ENCODE measurements at regions not wholly inside any gene's neighbourhood (a gene's known extent, or its start where the extent isn't known, plus 50 kb on each side); places are given as distances from the start of the nearest gene placed in this dataset.

DNA sequence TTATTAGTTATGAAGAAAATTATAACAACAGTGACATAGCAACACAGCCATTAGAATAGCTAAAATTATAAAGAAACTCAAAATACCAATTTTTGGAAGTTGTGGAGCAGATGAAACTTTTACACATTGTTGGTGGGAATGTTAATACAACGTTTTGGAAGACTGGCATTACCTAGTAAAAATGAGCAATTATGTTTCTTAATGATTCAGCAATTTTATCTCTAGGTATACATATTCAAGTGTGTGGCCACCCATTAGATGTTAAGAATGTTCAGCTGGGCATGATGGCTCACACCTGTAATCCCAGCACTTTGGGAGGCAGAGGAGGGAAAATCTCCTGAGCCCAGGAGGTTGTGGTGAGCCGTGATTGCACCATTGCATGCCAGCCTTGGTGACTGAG lies 78.8 kb downstream of the INSIG2 start:
- Histone ChIP-seq H3K9me3 (ENCODE audit: control insufficient read depth, insufficient read depth, low read length) (no peaks in the 10 kb centered on the region; the same call in 1 of the 2 replicates), H3K9me2 (replicated peaks; ENCODE audit: control insufficient read depth, low read length) (no peaks in the 10 kb centered on the region), H3F3A (ENCODE audit: control insufficient read depth, insufficient read depth) (no peaks in the 10 kb centered on the region), H3K27me3 (ENCODE audit: control insufficient read depth, low read length) (no peaks in the 10 kb centered on the region), H3K4me1 (ENCODE audit: control insufficient read depth, low read length) (no peaks in the 10 kb centered on the region), H3K36me3 (ENCODE audit: control insufficient read depth, low read length) (no peaks in the 10 kb centered on the region), H4K20me1 (ENCODE audit: control insufficient read depth, insufficient read depth, low read depth, low read length) (no peaks in the 10 kb centered on the region), H3K27ac (ENCODE audit: low read depth, low read length) (no peak overlapping the region), H3K79me2 (ENCODE audit: control insufficient read depth, low read length) (no peaks in the 10 kb centered on the region), H3K4me3 (ENCODE audit: low read length) (no peak overlapping the region), H3K4me2 (ENCODE audit: low read length) (no peak overlapping the region)
- no peak for TF ChIP-seq EZH2phosphoT487 (IDR thresholded peaks at IDR 0.05; ENCODE audit: borderline replicate concordance, low read length)
- TF ChIP-seq, protein P1, sequence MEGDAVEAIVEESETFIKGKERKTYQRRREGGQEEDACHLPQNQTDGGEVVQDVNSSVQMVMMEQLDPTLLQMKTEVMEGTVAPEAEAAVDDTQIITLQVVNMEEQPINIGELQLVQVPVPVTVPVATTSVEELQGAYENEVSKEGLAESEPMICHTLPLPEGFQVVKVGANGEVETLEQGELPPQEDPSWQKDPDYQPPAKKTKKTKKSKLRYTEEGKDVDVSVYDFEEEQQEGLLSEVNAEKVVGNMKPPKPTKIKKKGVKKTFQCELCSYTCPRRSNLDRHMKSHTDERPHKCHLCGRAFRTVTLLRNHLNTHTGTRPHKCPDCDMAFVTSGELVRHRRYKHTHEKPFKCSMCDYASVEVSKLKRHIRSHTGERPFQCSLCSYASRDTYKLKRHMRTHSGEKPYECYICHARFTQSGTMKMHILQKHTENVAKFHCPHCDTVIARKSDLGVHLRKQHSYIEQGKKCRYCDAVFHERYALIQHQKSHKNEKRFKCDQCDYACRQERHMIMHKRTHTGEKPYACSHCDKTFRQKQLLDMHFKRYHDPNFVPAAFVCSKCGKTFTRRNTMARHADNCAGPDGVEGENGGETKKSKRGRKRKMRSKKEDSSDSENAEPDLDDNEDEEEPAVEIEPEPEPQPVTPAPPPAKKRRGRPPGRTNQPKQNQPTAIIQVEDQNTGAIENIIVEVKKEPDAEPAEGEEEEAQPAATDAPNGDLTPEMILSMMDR (IDR thresholded peaks at IDR 0.05; ENCODE audit: low read depth, low read length, poor library complexity, severe bottlenecking) = no peak

- no peaks in the 10 kb centered on the region for H3K36me3 ChIP-seq (ENCODE audit: control insufficient read depth, low read length)
- no peaks in the 10 kb centered on the region for H4K20me1 ChIP-seq (ENCODE audit: control insufficient read depth, insufficient read depth, low read depth, low read length)
- TF ChIP-seq EZH2phosphoT487 (IDR thresholded peaks at IDR 0.05; ENCODE audit: borderline replicate concordance, low read length) = no peak
- TF ChIP-seq, protein P1 (IDR thresholded peaks at IDR 0.05; ENCODE audit: low read depth, low read length, poor library complexity, severe bottlenecking) = no peak
- no peaks in the 10 kb centered on the region for H3K4me1 ChIP-seq (ENCODE audit: control insufficient read depth, low read length)
- no peaks in the 10 kb centered on the region for H3K79me2 ChIP-seq (ENCODE audit: control insufficient read depth, low read length)
- H3F3A ChIP-seq (ENCODE audit: control insufficient read depth, insufficient read depth) = no peaks in the 10 kb centered on the region
- no peak overlapping the region for H3K4me2 ChIP-seq (ENCODE audit: low read length)
- no peaks in the 10 kb centered on the region; the same call in 1 of the 2 replicates for H3K9me3 ChIP-seq (ENCODE audit: control insufficient read depth, insufficient read depth, low read length)
- H3K4me3 ChIP-seq (ENCODE audit: low read length) = no peak overlapping the region
- no peaks in the 10 kb centered on the region for H3K9me2 ChIP-seq (replicated peaks; ENCODE audit: control insufficient read depth, low read length)
- H3K27ac ChIP-seq (ENCODE audit: low read depth, low read length) = no peak overlapping the region
- no peaks in the 10 kb centered on the region for H3K27me3 ChIP-seq (ENCODE audit: control insufficient read depth, low read length)
Measured at GRCh38 chr2:118166242-118166641, 78.0 kb downstream of the INSIG2 start.

DNA sequence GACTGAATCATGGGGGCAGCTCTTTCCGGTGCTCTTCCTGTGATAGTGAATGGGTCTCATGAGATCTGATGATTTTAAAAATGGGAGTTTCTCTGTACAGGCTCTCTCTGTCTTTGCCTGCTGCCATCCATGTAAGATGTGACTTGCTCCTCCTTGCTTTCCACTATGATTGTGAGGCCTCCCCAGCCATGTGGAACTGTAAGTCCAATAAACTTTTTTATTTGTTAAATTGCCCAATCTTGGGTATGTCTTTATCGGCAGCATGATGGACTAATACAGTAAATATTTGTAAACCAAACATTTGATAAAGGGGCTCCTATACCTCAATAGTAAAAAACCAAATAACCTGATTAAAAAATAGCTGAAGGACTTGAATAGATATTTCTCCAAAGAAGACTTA lies 77.3 kb downstream of the INSIG2 start:
- no peak for TF ChIP-seq EZH2phosphoT487 (IDR thresholded peaks at IDR 0.05; ENCODE audit: borderline replicate concordance, low read length)
- TF ChIP-seq, protein P1 (IDR thresholded peaks at IDR 0.05; ENCODE audit: low read depth, low read length, poor library complexity, severe bottlenecking) = no peak
- no peak overlapping the region for H3K4me3 ChIP-seq (ENCODE audit: low read length)
- H3K4me2 ChIP-seq (ENCODE audit: low read length) = no peak overlapping the region

More for the DNA sequence above, 77.3 kb downstream of the INSIG2 start:
- Histone ChIP-seq H4K20me1 (ENCODE audit: control insufficient read depth, insufficient read depth, low read depth, low read length) (no peaks in the 10 kb centered on the region), H3K9me3 (ENCODE audit: control insufficient read depth, insufficient read depth, low read length) (no peaks in the 10 kb centered on the region; the same call in 1 of the 2 replicates), H3K4me1 (ENCODE audit: control insufficient read depth, low read length) (no peaks in the 10 kb centered on the region), H3K36me3 (ENCODE audit: control insufficient read depth, low read length) (no peaks in the 10 kb centered on the region), H3F3A (ENCODE audit: control insufficient read depth, insufficient read depth) (no peaks in the 10 kb centered on the region), H3K9me2 (replicated peaks; ENCODE audit: control insufficient read depth, low read length) (no peaks in the 10 kb centered on the region), H3K27me3 (ENCODE audit: control insufficient read depth, low read length) (no peaks in the 10 kb centered on the region), H3K27ac (ENCODE audit: low read depth, low read length) (no peak overlapping the region), H3K79me2 (ENCODE audit: control insufficient read depth, low read length) (no peaks in the 10 kb centered on the region)

Data from DOHH2 (cell line).